Lower lobe of right lung (tissue), 2 donors: ENCODE measurements at regions not wholly inside any gene's neighbourhood (a gene's known extent, or its start where the extent isn't known, plus 50 kb on each side); places are given as distances from the start of the nearest gene placed in this dataset.

Experiments
- ATAC-seq, 2 donors: fragments of 200-7000 bp; cut with Tn5 transposase; one replicate each; pipeline ENCODE4 v1.9.1; 2020 to 2022; ENCODE audit warnings: mild to moderate bottlenecking in 2 of 2, moderate library complexity in 2 of 2
- DNase-seq: peaks from one replicate; pipeline ENCODE4 v3.0.0-alpha.2; 2020
- H3K27ac ChIP-seq: fragments of 200-600 bp; one replicate; pipeline ENCODE4 v1.8.0; 2022
- H3K27me3 ChIP-seq: fragments of 200-600 bp; one replicate; pipeline ENCODE4 v1.8.0; 2022; ENCODE audit warnings: low read depth
- H3K36me3 ChIP-seq: fragments of 200-600 bp; one replicate; pipeline ENCODE4 v1.8.0; 2022; ENCODE audit warnings: mild to moderate bottlenecking
- H3K4me1 ChIP-seq: fragments of 200-600 bp; one replicate; pipeline ENCODE4 v1.8.0; 2022
- H3K4me3 ChIP-seq: fragments of 200-600 bp; one replicate; pipeline ENCODE4 v1.8.0; 2022; ENCODE audit warnings: mild to moderate bottlenecking
- H3K9me3 ChIP-seq: fragments of 200-600 bp; one replicate; pipeline ENCODE4 v1.8.0; 2022
- intact Hi-C: fragments of 100-400 bp; cut with DNase I; formaldehyde crosslinking; loops from one replicate; pipeline ENCODE4 v1.11.0; 2022
- TF ChIP-seq, protein P1 (sequence below): fragments of 200-600 bp; IDR thresholded peaks from one replicate; pipeline ENCODE4 v1.8.0; 2022; ENCODE audit warnings: antibody characterized with exemption, mild to moderate bottlenecking
- donor health status: DM: no; HTN: yes; CAD: no; lungs with severe emphysema.

DNA sequence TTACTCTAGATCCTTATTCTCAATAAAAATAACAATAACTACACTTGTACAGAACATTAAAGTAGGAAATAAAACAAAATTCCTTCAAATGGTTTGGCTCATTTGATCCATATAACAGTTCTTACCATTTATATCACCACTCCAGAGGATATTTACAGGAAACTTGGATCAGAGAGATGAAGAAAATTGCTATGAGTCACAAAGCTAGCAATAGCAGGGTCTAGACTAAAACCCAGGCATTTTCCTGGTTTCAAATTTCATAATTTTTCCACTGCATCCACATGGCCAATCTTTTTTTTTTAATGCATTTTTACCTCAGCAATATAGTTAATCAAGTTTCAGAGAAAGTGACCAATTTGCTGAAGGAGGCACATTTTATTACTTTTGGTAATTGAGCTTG is 299.2 kb downstream of the ELAVL2 start:
- TF ChIP-seq, protein P1, sequence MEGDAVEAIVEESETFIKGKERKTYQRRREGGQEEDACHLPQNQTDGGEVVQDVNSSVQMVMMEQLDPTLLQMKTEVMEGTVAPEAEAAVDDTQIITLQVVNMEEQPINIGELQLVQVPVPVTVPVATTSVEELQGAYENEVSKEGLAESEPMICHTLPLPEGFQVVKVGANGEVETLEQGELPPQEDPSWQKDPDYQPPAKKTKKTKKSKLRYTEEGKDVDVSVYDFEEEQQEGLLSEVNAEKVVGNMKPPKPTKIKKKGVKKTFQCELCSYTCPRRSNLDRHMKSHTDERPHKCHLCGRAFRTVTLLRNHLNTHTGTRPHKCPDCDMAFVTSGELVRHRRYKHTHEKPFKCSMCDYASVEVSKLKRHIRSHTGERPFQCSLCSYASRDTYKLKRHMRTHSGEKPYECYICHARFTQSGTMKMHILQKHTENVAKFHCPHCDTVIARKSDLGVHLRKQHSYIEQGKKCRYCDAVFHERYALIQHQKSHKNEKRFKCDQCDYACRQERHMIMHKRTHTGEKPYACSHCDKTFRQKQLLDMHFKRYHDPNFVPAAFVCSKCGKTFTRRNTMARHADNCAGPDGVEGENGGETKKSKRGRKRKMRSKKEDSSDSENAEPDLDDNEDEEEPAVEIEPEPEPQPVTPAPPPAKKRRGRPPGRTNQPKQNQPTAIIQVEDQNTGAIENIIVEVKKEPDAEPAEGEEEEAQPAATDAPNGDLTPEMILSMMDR: no peak
- intact Hi-C loops: no loop called here

DNA sequence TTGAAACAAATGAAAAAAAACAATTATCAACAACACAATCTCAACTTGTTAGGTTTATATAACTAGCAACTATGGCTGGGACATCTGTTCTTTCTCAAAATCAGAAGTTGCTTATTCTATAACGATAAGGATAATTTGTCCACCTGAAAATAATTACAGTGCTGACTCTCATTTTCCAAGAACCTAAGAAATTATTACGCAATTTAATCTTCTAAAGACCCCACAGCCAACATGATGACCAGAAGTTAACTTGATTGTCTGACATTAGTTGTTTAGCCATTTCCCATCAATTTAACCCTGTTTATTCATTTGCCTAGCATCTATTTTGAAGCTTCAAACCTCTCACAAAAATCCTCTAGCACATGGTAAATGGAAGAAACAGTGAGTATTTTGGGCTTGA is 293.8 kb downstream of the ELAVL2 start:
- DNase-seq (no peak), ATAC-seq (no peak)
- no peaks in the 10 kb centered on the region for H3K27me3 ChIP-seq
- intact Hi-C loops: no loop called here
- TF ChIP-seq, protein P1: no peak
- H3K4me3 ChIP-seq: no peak overlapping the region
- H3K4me1 ChIP-seq: no peaks in the 10 kb centered on the region
- H3K27ac ChIP-seq: no peak overlapping the region
- H3K36me3 ChIP-seq: no peaks in the 10 kb centered on the region
- peaks cover 4% of the 10 kb centered on the region for H3K9me3 ChIP-seq

More for the DNA sequence above, 299.2 kb downstream of the ELAVL2 start:
- no peaks in the 10 kb centered on the region for H3K27me3 ChIP-seq
- ATAC-seq (no peak), DNase-seq (no peak)
- H3K9me3 ChIP-seq: peaks cover 4% of the 10 kb centered on the region
- H3K27ac ChIP-seq: no peak overlapping the region
- no peaks in the 10 kb centered on the region for H3K36me3 ChIP-seq
- no peak overlapping the region for H3K4me3 ChIP-seq
- H3K4me1 ChIP-seq: no peaks in the 10 kb centered on the region

DNA sequence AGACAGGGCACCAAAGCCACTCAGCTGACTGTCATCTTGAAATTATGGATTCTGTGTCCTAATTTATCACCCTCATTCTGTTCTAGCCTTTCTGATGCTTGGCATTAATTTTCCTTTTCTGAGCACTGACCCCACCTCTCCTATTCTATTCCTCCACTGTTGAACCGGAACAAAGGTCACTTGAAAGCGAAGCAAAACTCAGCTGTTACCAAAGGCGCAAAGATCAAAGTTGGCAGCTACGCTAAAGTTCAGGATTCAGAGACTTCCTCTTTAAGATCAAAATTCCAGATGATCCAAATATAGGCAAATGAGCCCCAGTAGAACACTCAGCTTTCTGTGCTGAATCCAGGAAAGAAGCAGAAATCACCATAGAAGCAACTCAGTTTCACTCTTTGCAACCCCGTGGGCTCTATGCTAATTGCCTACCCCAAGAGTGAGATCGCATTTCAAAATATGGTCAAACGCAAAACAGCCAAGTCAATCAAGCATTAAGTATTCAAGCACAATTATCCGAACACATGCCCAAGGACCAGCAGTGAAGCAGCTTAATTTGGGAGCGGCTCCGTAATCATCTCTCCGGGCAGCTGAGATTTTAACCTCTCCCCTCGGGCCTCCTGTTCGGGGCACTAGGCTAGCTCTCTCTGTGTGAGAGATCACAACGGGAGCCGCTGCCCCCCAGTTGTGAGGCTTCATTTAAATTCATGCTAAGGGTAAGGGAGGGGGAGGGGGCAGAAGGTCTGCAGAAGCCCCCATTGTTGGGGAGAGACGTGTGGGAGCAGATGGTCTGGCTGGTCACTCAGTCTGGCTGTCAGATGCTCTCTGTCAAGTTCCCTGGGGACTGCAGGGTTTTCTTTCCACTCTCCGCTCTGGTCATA is 288.6 kb downstream of the ELAVL2 start:
- H3K4me3 ChIP-seq: peak overlapping the region; percentile 24
- ATAC-seq (no peak), DNase-seq (no peak)
- H3K4me1 ChIP-seq: no peaks in the 10 kb centered on the region
- no peaks in the 10 kb centered on the region for H3K9me3 ChIP-seq
- TF ChIP-seq, protein P1: no peak
- H3K27me3 ChIP-seq: no peaks in the 10 kb centered on the region
- H3K36me3 ChIP-seq: no peaks in the 10 kb centered on the region
- no peak overlapping the region for H3K27ac ChIP-seq
- intact Hi-C loops: no loop called here

DNA sequence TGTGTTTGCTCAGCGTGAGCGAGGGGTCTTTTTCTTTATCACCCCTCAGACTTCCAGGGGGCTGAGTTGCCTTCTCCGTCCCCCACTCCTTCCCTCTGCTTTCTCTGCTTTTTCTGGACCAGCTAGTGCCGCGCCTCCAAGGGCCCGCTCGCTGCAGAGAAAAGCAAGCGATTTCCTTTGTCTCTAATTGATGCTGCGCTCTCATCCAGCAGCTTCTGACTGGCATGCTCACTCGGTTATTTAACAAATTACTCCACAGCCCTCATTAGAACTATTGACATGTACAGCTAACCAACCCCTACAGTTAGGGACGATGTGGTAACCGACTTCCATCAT is 288.0 kb downstream of the ELAVL2 start:
- ATAC-seq (no peak), DNase-seq (no peak)
- intact Hi-C loops: no loop called here
- Histone ChIP-seq H3K4me3 (no peak overlapping the region), H3K36me3 (no peaks in the 10 kb centered on the region), H3K9me3 (no peaks in the 10 kb centered on the region), H3K27me3 (no peaks in the 10 kb centered on the region), H3K4me1 (no peaks in the 10 kb centered on the region), H3K27ac (no peak overlapping the region)
- TF ChIP-seq, protein P1: no peak

DNA sequence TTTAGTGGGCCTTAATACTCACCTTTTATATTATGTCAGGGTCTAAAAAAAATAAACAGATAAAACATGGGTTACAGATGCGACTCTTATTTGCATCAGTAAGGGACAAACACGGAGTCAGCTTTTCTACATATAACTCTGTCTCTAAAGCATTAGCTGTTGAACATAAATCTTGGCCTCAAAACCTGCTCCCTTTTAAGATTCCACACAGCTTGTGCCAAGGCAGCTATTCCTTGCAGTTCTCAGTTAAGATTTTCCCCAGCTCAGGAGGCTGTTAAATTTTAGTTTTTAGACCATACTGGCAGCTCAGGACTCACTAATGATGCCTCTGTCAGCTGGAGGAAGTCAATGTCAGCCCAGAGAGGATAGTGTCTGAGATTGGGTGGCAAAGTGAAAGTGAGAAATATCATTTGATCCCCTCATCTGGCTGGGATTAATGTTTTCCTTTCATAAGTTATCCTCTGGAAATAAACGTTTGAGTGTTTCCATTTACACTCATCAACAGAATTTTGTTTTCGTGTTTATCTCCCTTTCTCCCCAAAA is 287.5 kb downstream of the ELAVL2 start:
- no peaks in the 10 kb centered on the region for H3K27me3 ChIP-seq
- intact Hi-C loops: no loop called here
- no peaks in the 10 kb centered on the region for H3K9me3 ChIP-seq
- no peak overlapping the region for H3K4me3 ChIP-seq
- TF ChIP-seq, protein P1: no peak
- no peak overlapping the region for H3K27ac ChIP-seq
- no peaks in the 10 kb centered on the region for H3K36me3 ChIP-seq
- ATAC-seq (no peak), DNase-seq (no peak)
- no peaks in the 10 kb centered on the region for H3K4me1 ChIP-seq
